Prostate gland (tissue), 2 donors: ENCODE measurements at regions not wholly inside any gene's neighbourhood (a gene's known extent, or its start where the extent isn't known, plus 50 kb on each side); places are given as distances from the start of the nearest gene placed in this dataset.

Source experiments
- DNase-seq: peaks from one replicate; pipeline ENCODE4 v3.0.0-alpha.2; 2019; ENCODE audit warnings: low spot score
- H3K27ac ChIP-seq, 2 donors: fragments of 200-600 bp; sonication (generic); 2 replicates each; pipeline ENCODE4 v1.5.1; 2017 to 2019
- H3K27me3 ChIP-seq: fragments of 200-600 bp; sonication (generic); replicated peaks from 2 replicates; pipeline ENCODE4 v1.5.1; 2019; ENCODE audit not compliant: insufficient read depth
- H3K36me3 ChIP-seq, 2 donors: fragments of 200-600 bp; sonication (generic); 1 replicate in 1 of 2; 2 replicates in 1 of 2; pipeline versions ENCODE4 v1.5.1 to v1.8.1; 2017 to 2019
- H3K4me1 ChIP-seq: fragments of 200-600 bp; sonication (generic); replicated peaks from 2 replicates; pipeline ENCODE4 v1.5.1; 2019
- H3K4me3 ChIP-seq, 2 donors: fragments of 200-600 bp; sonication (generic); 2 replicates each; pipeline ENCODE4 v1.5.1; 2017 to 2019
- H3K9me3 ChIP-seq: fragments of 200-600 bp; sonication (generic); 2 replicates; pipeline ENCODE4 v1.5.1; 2017
- CTCF ChIP-seq, 4 experiments: fragments of 200-600 bp in 2 of 4; fragments of 450-650 bp in 2 of 4; sonication (generic) in 2 of 4; IDR thresholded peaks; 1 replicate in 3 of 4; 2 replicates in 1 of 4; pipeline ENCODE4 v1.5.1; 2016 to 2019; ENCODE audit warnings: antibody characterized with exemption in 4 of 4, mild to moderate bottlenecking in 2 of 4, moderate library complexity in 2 of 4
- POLR2A ChIP-seq: fragments of 450-650 bp; IDR thresholded peaks from one replicate; pipeline ENCODE4 v1.6.1; 2016; ENCODE audit warnings: antibody characterized with exemption, mild to moderate bottlenecking
- POLR2AphosphoS5 ChIP-seq: sonication (generic); formaldehyde crosslinking; IDR thresholded peaks from one replicate; pipeline ENCODE4 v1.6.1; 2017; ENCODE audit warnings: antibody characterized with exemption
- WGBS: methylation state at CpG from one replicate; pipeline ENCODE4 v1.1.5; 2018; 5-methylcytosine and 5-hydroxymethylcytosine counted together
- intact Hi-C: fragments of 100-400 bp; cut with DNase I; formaldehyde crosslinking; loops from one replicate; pipeline ENCODE4 v1.14.2; 2022

GRCh38 chr11:59008947-59009346, 69.7 kb downstream of the GLYATL1 start:
- Histone ChIP-seq H3K9me3 (no peaks in the 10 kb centered on the region), H3K4me1 (no peaks in the 10 kb centered on the region), H3K27ac (peak overlapping the region; percentile 48 to 60), H3K27me3 (no peaks in the 10 kb centered on the region), H3K4me3 (no peak overlapping the region), H3K36me3 (no peaks in the 10 kb centered on the region)
- WGBS = 8% methylated on average over 1 of the region's 1 CpG
- intact Hi-C loops = no loop called here
- TF ChIP-seq POLR2AphosphoS5 (peak; percentile 89), CTCF (IDR thresholded peaks at IDR 0.05) (no peak), POLR2A (no peak)
- DNase-seq = peak; percentile 80

- no peaks in the 10 kb centered on the region for H3K27me3 ChIP-seq
Measured at GRCh38 chr11:59009661-59010060, 70.4 kb downstream of the GLYATL1 start.

GRCh38 chr11:59010708-59011107, 71.4 kb downstream of the GLYATL1 start:
- Histone ChIP-seq H3K27ac (peak overlapping the region in 1 of 2 donors; percentile 48), H3K4me1 (no peaks in the 10 kb centered on the region), H3K9me3 (no peaks in the 10 kb centered on the region), H3K36me3 (no peaks in the 10 kb centered on the region), H3K27me3 (no peaks in the 10 kb centered on the region), H3K4me3 (no peak overlapping the region)
- WGBS = 74% methylated on average over 3 of the region's 3 CpGs
- intact Hi-C loops = no loop called here
- DNase-seq = no peak
- TF ChIP-seq CTCF (IDR thresholded peaks at IDR 0.05) (no peak), POLR2A (no peak), POLR2AphosphoS5 (no peak)

More at GRCh38 chr11:59009661-59010060, 70.4 kb downstream of the GLYATL1 start:
- intact Hi-C loops = no loop called here
- Histone ChIP-seq H3K9me3 (no peaks in the 10 kb centered on the region), H3K4me3 (no peak overlapping the region), H3K36me3 (no peaks in the 10 kb centered on the region), H3K27ac (peak overlapping the region; percentile 48 to 60), H3K4me1 (no peaks in the 10 kb centered on the region)
- no peak for TF ChIP-seq CTCF (IDR thresholded peaks at IDR 0.05)
- TF ChIP-seq POLR2A = no peak
- no peak for TF ChIP-seq POLR2AphosphoS5
- WGBS = 38% methylated on average over 2 of the region's 2 CpGs
- no peak for DNase-seq

- peak overlapping the region in 1 of 2 donors; percentile 22 for H3K27ac ChIP-seq
- H3K27me3 ChIP-seq = no peaks in the 10 kb centered on the region
- no peaks in the 10 kb centered on the region for H3K4me1 ChIP-seq
- TF ChIP-seq POLR2AphosphoS5 (no peak), CTCF (IDR thresholded peaks at IDR 0.05) (no peak), POLR2A (no peak)
- DNase-seq = no peak
- intact Hi-C loops = no loop called here
- no peaks in the 10 kb centered on the region for H3K9me3 ChIP-seq
- WGBS = 58% methylated on average over 3 of the region's 3 CpGs
- H3K36me3 ChIP-seq = no peaks in the 10 kb centered on the region
- H3K4me3 ChIP-seq = no peak overlapping the region
Measured at GRCh38 chr11:59011655-59012397, 72.5 kb downstream of the GLYATL1 start.
